Neural cell (in vitro differentiated cells): ENCODE measurements at regions not wholly inside any gene's neighbourhood (a gene's known extent, or its start where the extent isn't known, plus 50 kb on each side); places are given as distances from the start of the nearest gene placed in this dataset.

Source experiments
- H2AFZ ChIP-seq: fragments of 200-600, 300-800 bp; sonication (generic), shearing (Covaris generic); 2 replicates; pipeline ENCODE4 v1.6.0; 2014; ENCODE audit warnings: low read depth, mild to moderate bottlenecking, antibody characterized with exemption, low read length, moderate library complexity
- H3F3A ChIP-seq: fragments of 200-600 bp; shearing (Covaris generic); 2 replicates; pipeline ENCODE4 v1.6.1; 2016; ENCODE audit warnings: mild to moderate bottlenecking, moderate library complexity, mixed read lengths, antibody characterized with exemption, low read length; ENCODE audit not compliant: insufficient read depth, poor library complexity, severe bottlenecking
- H3K27ac ChIP-seq: fragments of 200-600, 300-800 bp; sonication (generic), shearing (Covaris generic); 2 replicates; pipeline ENCODE4 v1.5.1; 2014; ENCODE audit warnings: mild to moderate bottlenecking, low read length, moderate library complexity
- H3K27me3 ChIP-seq: fragments of 300-800, 200-600 bp; sonication (generic), shearing (Covaris generic); 2 replicates; pipeline ENCODE4 v1.6.0; 2014; ENCODE audit warnings: mild to moderate bottlenecking, low read depth, low read length, moderate library complexity; ENCODE audit not compliant: insufficient read depth
- H3K36me3 ChIP-seq: fragments of 300-800, 200-600 bp; sonication (generic), shearing (Covaris generic); 2 replicates; pipeline ENCODE4 v1.5.1; 2014; ENCODE audit warnings: mild to moderate bottlenecking, antibody characterized with exemption, low read length, moderate library complexity; ENCODE audit not compliant: insufficient read depth
- H3K4me2 ChIP-seq: fragments of 300-800, 200-600 bp; sonication (generic), shearing (Covaris generic); 2 replicates; pipeline ENCODE4 v1.6.0; 2014; ENCODE audit warnings: mild to moderate bottlenecking, low read length
- H3K4me3 ChIP-seq: fragments of 300-800, 200-600 bp; sonication (generic), shearing (Covaris generic); 2 replicates; pipeline ENCODE4 v1.5.1; 2014; ENCODE audit warnings: mild to moderate bottlenecking, low read length, moderate library complexity
- H3K79me2 ChIP-seq: fragments of 200-600 bp; shearing (Covaris generic); replicated peaks from 2 replicates; pipeline ENCODE4 v1.6.0; 2014; ENCODE audit warnings: mild to moderate bottlenecking, low read length, moderate library complexity; ENCODE audit not compliant: insufficient read depth
- H3K9ac ChIP-seq: fragments of 300-800, 200-600 bp; sonication (generic), shearing (Covaris generic); 2 replicates; pipeline ENCODE4 v1.6.1; 2016; ENCODE audit warnings: mild to moderate bottlenecking, low read length, mixed read lengths
- H3K9me2 ChIP-seq: fragments of 200-600 bp; shearing (Covaris generic); 2 replicates; pipeline ENCODE4 v1.6.1; 2016; ENCODE audit warnings: mild to moderate bottlenecking, low read length, mixed read lengths; ENCODE audit not compliant: insufficient read depth
- H3K9me3 ChIP-seq: fragments of 200-600, 300-800 bp; sonication (generic), shearing (Covaris generic); 2 replicates; pipeline ENCODE4 v1.6.1; 2016; ENCODE audit warnings: mild to moderate bottlenecking, mixed run types, low read length, moderate library complexity, mixed read lengths
- H4K20me1 ChIP-seq: fragments of 200-600 bp; shearing (Covaris generic); 2 replicates; pipeline ENCODE4 v1.6.1; 2016; ENCODE audit warnings: mild to moderate bottlenecking, mixed run types; ENCODE audit not compliant: insufficient read depth
- CTCF ChIP-seq: fragments of 450-650 bp; IDR thresholded peaks from 2 replicates; pipeline ENCODE4 v1.5.1; 2014; ENCODE audit warnings: antibody characterized with exemption, mild to moderate bottlenecking, moderate library complexity; ENCODE audit not compliant: poor library complexity, severe bottlenecking
- EP300 ChIP-seq: fragments of 450-650 bp; conservative IDR thresholded peaks from 2 replicates; pipeline ENCODE4 v1.6.1; 2014; ENCODE audit warnings: antibody characterized with exemption, mild to moderate bottlenecking, moderate library complexity; ENCODE audit not compliant: poor library complexity, severe bottlenecking
- EZH2 ChIP-seq: fragments of 200-600, 300-800 bp; shearing (Covaris generic), sonication (generic); IDR thresholded peaks from 2 replicates; pipeline ENCODE4 v1.6.1; 2014; ENCODE audit warnings: antibody characterized with exemption, low read length, borderline replicate concordance, mild to moderate bottlenecking; ENCODE audit not compliant: insufficient read depth, poor library complexity, severe bottlenecking
- MXI1 ChIP-seq: fragments of 450-650 bp; conservative IDR thresholded peaks from 2 replicates; pipeline ENCODE4 v1.6.1; 2014; ENCODE audit warnings: antibody characterized with exemption, mild to moderate bottlenecking; ENCODE audit not compliant: poor library complexity, severe bottlenecking
- POLR2AphosphoS5 ChIP-seq: IDR thresholded peaks from 2 replicates; pipeline ENCODE4 v1.6.1; 2012
- RAD21 ChIP-seq: fragments of 450-650 bp; conservative IDR thresholded peaks from 2 replicates; pipeline ENCODE4 v1.6.1; 2014; ENCODE audit warnings: antibody characterized with exemption, mild to moderate bottlenecking, moderate library complexity
- SMC3 ChIP-seq: fragments of 450-650 bp; conservative IDR thresholded peaks from 2 replicates; pipeline ENCODE4 v1.6.1; 2014; ENCODE audit warnings: antibody characterized with exemption, mild to moderate bottlenecking, moderate library complexity; ENCODE audit not compliant: poor library complexity
- TAF1 ChIP-seq: IDR thresholded peaks from 2 replicates; pipeline ENCODE4 v1.6.1; 2012; ENCODE audit warnings: low read depth
- TF ChIP-seq, protein P1 (sequence below): IDR thresholded peaks from 2 replicates; pipeline ENCODE4 v1.6.1; 2012; ENCODE audit warnings: borderline replicate concordance

- no peaks in the 10 kb centered on the region for H3K9me2 ChIP-seq
- no peak overlapping the region for H3K27ac ChIP-seq
- no peak overlapping the region for H3K4me2 ChIP-seq
- no peak overlapping the region for H3K9ac ChIP-seq
- H3F3A ChIP-seq: no peaks in the 10 kb centered on the region
- no peak overlapping the region for H2AFZ ChIP-seq
- no peaks in the 10 kb centered on the region for H4K20me1 ChIP-seq
- no peaks in the 10 kb centered on the region for H3K27me3 ChIP-seq
- TF ChIP-seq EZH2: no peak
- TF ChIP-seq SMC3: no peak
- TF ChIP-seq POLR2AphosphoS5: no peak
- no peak for TF ChIP-seq CTCF
- TF ChIP-seq RAD21: no peak
- no peak for TF ChIP-seq MXI1
- TF ChIP-seq, protein P1, sequence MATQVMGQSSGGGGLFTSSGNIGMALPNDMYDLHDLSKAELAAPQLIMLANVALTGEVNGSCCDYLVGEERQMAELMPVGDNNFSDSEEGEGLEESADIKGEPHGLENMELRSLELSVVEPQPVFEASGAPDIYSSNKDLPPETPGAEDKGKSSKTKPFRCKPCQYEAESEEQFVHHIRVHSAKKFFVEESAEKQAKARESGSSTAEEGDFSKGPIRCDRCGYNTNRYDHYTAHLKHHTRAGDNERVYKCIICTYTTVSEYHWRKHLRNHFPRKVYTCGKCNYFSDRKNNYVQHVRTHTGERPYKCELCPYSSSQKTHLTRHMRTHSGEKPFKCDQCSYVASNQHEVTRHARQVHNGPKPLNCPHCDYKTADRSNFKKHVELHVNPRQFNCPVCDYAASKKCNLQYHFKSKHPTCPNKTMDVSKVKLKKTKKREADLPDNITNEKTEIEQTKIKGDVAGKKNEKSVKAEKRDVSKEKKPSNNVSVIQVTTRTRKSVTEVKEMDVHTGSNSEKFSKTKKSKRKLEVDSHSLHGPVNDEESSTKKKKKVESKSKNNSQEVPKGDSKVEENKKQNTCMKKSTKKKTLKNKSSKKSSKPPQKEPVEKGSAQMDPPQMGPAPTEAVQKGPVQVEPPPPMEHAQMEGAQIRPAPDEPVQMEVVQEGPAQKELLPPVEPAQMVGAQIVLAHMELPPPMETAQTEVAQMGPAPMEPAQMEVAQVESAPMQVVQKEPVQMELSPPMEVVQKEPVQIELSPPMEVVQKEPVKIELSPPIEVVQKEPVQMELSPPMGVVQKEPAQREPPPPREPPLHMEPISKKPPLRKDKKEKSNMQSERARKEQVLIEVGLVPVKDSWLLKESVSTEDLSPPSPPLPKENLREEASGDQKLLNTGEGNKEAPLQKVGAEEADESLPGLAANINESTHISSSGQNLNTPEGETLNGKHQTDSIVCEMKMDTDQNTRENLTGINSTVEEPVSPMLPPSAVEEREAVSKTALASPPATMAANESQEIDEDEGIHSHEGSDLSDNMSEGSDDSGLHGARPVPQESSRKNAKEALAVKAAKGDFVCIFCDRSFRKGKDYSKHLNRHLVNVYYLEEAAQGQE: no peak
- no peak for TF ChIP-seq TAF1
- TF ChIP-seq EP300: no peak
- H3K9me3 ChIP-seq: no peaks in the 10 kb centered on the region
- no peaks in the 10 kb centered on the region for H3K36me3 ChIP-seq
- no peaks in the 10 kb centered on the region for H3K79me2 ChIP-seq
- no peak overlapping the region for H3K4me3 ChIP-seq
Measured at GRCh38 chr5:54707841-54708240, 190.3 kb downstream of the SNX18 start.

GRCh38 chr5:54705994-54706653 is 188.6 kb downstream of the SNX18 start:
- no peak overlapping the region for H3K27ac ChIP-seq
- H2AFZ ChIP-seq: no peak overlapping the region
- no peaks in the 10 kb centered on the region for H3K9me3 ChIP-seq
- no peak overlapping the region for H3K4me3 ChIP-seq
- H3K9me2 ChIP-seq: no peaks in the 10 kb centered on the region
- no peak overlapping the region for H3K4me2 ChIP-seq
- no peak overlapping the region for H3K9ac ChIP-seq
- H3K27me3 ChIP-seq: no peaks in the 10 kb centered on the region
- TF ChIP-seq EP300 (no peak), RAD21 (no peak), SMC3 (no peak), TAF1 (no peak), MXI1 (no peak), CTCF (no peak), POLR2AphosphoS5 (no peak), EZH2 (no peak)
- TF ChIP-seq, protein P1: no peak
- no peaks in the 10 kb centered on the region for H3K36me3 ChIP-seq
- H3K79me2 ChIP-seq: no peaks in the 10 kb centered on the region
- H3F3A ChIP-seq: no peaks in the 10 kb centered on the region
- H4K20me1 ChIP-seq: no peaks in the 10 kb centered on the region
